CD4-positive, alpha-beta T cell (primary cell): ENCODE measurements at regions not wholly inside any gene's neighbourhood (a gene's known extent, or its start where the extent isn't known, plus 50 kb on each side); places are given as distances from the start of the nearest gene placed in this dataset.

Experiments
- ATAC-seq: fragments of 200-7000 bp; cut with Tn5 transposase; one replicate; pipeline ENCODE4 v1.10.0; 2022; ENCODE audit warnings: mild to moderate bottlenecking; ENCODE audit not compliant: poor library complexity
- CTCF ChIA-PET: fragments of 350-600 bp; sonication (Branson Sonifier 250); formaldehyde crosslinking; loops from one replicate; lab custom pipeline; 2021; ENCODE audit warnings: antibody characterized with exemption, inconsistent platforms; lab: Charles Lee
- POLR2A ChIA-PET: fragments of 350-600 bp; sonication (Branson Sonifier 250); formaldehyde crosslinking; loops from one replicate; lab custom pipeline; 2021; ENCODE audit warnings: antibody characterized with exemption, inconsistent platforms; lab: Charles Lee
- DNase-seq, 14 experiments: peaks; one replicate each; pipeline ENCODE4 v3.0.0-alpha.2; 2013 to 2020; ENCODE audit warnings: mixed read lengths in 2 of 14
- H3K27ac ChIP-seq, 2 donors: one replicate each; pipeline versions ENCODE4 v1.5.1 to v1.7.0; 2013; ENCODE audit warnings: low read length in 2 of 2, low read depth in 1 of 2, mild to moderate bottlenecking in 1 of 2
- H3K27me3 ChIP-seq, 2 experiments: 1 replicate in 1 of 2; 2 replicates in 1 of 2; pipeline versions ENCODE4 v1.6.1 to v1.7.0; 2013; ENCODE audit warnings: low read length in 2 of 2, control low read depth in 1 of 2, mild to moderate bottlenecking in 1 of 2, moderate library complexity in 1 of 2; ENCODE audit not compliant: insufficient read depth in 2 of 2, control insufficient read depth in 1 of 2
- H3K36me3 ChIP-seq: one replicate; pipeline ENCODE4 v1.6.1; 2013; ENCODE audit warnings: low read length, control low read depth; ENCODE audit not compliant: insufficient read depth
- H3K4me1 ChIP-seq: one replicate; pipeline ENCODE4 v1.6.1; 2013; ENCODE audit warnings: low read length, control low read depth; ENCODE audit not compliant: insufficient read depth
- H3K4me3 ChIP-seq: one replicate; pipeline ENCODE4 v1.5.1; 2013; ENCODE audit warnings: mild to moderate bottlenecking, low read length, moderate library complexity
- H3K9me3 ChIP-seq, 2 experiments: 1 replicate in 1 of 2; 2 replicates in 1 of 2; pipeline versions ENCODE4 v1.6.1 to v1.7.0; 2013; ENCODE audit warnings: low read length in 2 of 2, mild to moderate bottlenecking in 2 of 2, control low read depth in 1 of 2, moderate library complexity in 1 of 2; ENCODE audit not compliant: control insufficient read depth in 1 of 2, insufficient read depth in 1 of 2
- H3K27ac Mint-ChIP-seq: one replicate; pipeline ENCODE4 v1.8.0; 2020; ENCODE audit warnings: mixed read lengths
- H3K27me3 Mint-ChIP-seq: one replicate; pipeline ENCODE4 v1.8.0; 2021; ENCODE audit warnings: mixed read lengths
- H3K36me3 Mint-ChIP-seq: one replicate; pipeline ENCODE4 v1.8.0; 2021; ENCODE audit warnings: low read depth, mixed read lengths
- H3K4me1 Mint-ChIP-seq: one replicate; pipeline ENCODE4 v1.8.0; 2021; ENCODE audit warnings: low read depth, mixed read lengths
- H3K4me3 Mint-ChIP-seq: one replicate; pipeline ENCODE4 v1.8.0; 2020; ENCODE audit warnings: mild to moderate bottlenecking, mixed read lengths
- H3K9me3 Mint-ChIP-seq: one replicate; pipeline ENCODE4 v1.8.0; 2020; ENCODE audit warnings: mixed read lengths
- intact Hi-C, 2 experiments: fragments of 100-400 bp; cut with DNase I in 1 of 2; cut with micrococcal nuclease in 1 of 2; formaldehyde crosslinking; loops; one replicate each; pipeline versions ENCODE4 v1.15.1 to v1.9.0; 2023 to 2025; cut with DNase I, micrococcal nuclease
- TF ChIP-seq, protein P1 (sequence below): fragments of 200-600 bp; IDR thresholded peaks from one replicate; pipeline ENCODE4 v1.8.0; 2022; ENCODE audit warnings: antibody characterized with exemption, mild to moderate bottlenecking

DNA sequence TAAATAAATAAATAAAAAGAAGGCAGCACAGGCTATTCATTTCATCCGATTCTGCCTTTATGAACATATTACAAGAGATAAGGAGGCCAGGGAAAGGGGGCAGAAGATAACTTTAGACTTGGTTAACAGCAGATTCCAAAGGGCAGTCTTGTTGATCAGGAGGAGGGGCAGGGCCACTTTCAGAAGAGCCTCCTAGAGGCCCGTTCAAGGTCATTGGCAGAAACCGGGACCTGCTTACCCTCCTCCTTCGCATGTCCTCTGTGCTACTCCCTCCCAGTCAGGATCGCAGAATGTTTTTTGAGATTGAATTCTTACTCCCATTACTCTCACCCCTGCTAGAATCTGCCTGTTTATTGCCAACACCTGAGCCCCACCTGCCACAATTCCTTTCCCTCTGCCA, 217.0 kb upstream of the IPO5 start:
- no peaks in the 10 kb centered on the region for H3K36me3 ChIP-seq
- POLR2A ChIA-PET, result no interaction called here
- Mint-ChIP-seq H3K4me1 (no peaks in the 10 kb centered on the region), H3K27me3 (peaks cover 7% of the 10 kb centered on the region), H3K4me3 (no peak overlapping the region), H3K27ac (no peak overlapping the region), H3K36me3 (no peaks in the 10 kb centered on the region), H3K9me3 (no peaks in the 10 kb centered on the region)
- H3K4me1 ChIP-seq, result no peaks in the 10 kb centered on the region
- DNase-seq (no peak), ATAC-seq (no peak)
- H3K27ac ChIP-seq, result no peak overlapping the region
- TF ChIP-seq, protein P1, sequence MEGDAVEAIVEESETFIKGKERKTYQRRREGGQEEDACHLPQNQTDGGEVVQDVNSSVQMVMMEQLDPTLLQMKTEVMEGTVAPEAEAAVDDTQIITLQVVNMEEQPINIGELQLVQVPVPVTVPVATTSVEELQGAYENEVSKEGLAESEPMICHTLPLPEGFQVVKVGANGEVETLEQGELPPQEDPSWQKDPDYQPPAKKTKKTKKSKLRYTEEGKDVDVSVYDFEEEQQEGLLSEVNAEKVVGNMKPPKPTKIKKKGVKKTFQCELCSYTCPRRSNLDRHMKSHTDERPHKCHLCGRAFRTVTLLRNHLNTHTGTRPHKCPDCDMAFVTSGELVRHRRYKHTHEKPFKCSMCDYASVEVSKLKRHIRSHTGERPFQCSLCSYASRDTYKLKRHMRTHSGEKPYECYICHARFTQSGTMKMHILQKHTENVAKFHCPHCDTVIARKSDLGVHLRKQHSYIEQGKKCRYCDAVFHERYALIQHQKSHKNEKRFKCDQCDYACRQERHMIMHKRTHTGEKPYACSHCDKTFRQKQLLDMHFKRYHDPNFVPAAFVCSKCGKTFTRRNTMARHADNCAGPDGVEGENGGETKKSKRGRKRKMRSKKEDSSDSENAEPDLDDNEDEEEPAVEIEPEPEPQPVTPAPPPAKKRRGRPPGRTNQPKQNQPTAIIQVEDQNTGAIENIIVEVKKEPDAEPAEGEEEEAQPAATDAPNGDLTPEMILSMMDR, result no peak
- intact Hi-C loops, result no loop called here
- CTCF ChIA-PET, result no interaction called here
- H3K9me3 ChIP-seq, result no peaks in the 10 kb centered on the region
- H3K4me3 ChIP-seq, result no peak overlapping the region
- H3K27me3 ChIP-seq, result no peaks in the 10 kb centered on the region

DNA sequence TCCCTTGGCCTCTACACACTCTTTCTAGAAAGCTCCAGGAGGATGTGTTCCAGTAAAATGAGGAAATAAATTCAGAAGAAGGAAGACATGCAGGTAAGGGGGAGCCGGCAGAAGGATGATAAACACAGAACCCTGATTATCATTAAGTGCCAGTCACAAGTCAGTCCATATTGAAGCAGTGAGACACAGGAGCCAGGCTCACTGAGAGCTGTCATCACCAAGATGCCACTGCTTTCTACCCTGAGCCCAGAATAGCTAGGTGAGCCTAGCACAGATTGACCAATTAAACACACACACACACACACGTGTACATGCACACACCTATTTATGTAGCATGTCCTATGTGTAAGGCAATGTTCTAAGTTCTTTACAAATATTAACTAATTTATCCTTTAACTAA, 211.4 kb upstream of the IPO5 start:
- no peak overlapping the region for H3K27ac ChIP-seq
- H3K36me3 ChIP-seq, result no peaks in the 10 kb centered on the region
- no peak for ATAC-seq
- no peak overlapping the region for H3K27ac Mint-ChIP-seq
- intact Hi-C loops, result no loop called here
- no peaks in the 10 kb centered on the region for H3K36me3 Mint-ChIP-seq
- TF ChIP-seq, protein P1, result no peak
- H3K27me3 Mint-ChIP-seq, result peaks cover 2% of the 10 kb centered on the region
- no peak for DNase-seq
- H3K9me3 ChIP-seq, result no peaks in the 10 kb centered on the region
- ChIA-PET POLR2A (no interaction called here), CTCF (no interaction called here)
- no peaks in the 10 kb centered on the region for H3K27me3 ChIP-seq
- H3K9me3 Mint-ChIP-seq, result no peaks in the 10 kb centered on the region
- no peaks in the 10 kb centered on the region for H3K4me1 Mint-ChIP-seq
- H3K4me1 ChIP-seq, result no peaks in the 10 kb centered on the region
- H3K4me3 Mint-ChIP-seq, result no peak overlapping the region
- no peak overlapping the region for H3K4me3 ChIP-seq

DNA sequence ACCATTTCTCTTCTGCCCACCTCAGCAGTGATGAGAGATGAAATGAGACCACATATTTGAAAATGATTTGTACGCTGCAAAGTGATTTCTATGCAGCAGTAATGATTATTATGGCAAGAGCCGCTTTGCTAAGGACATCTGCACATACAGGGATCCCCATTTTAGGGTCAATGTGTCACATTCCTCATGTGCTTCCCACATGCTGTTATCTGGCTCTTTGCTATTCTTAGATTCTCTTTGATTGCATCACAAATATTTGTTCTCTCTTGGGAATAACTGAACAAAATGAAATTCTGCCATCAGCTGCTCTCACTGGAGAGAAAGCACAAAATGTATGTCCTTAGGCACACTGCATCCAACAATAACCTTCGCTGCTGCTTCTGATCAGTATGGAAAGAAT, 209.5 kb upstream of the IPO5 start:
- H3K9me3 ChIP-seq, result no peaks in the 10 kb centered on the region
- ChIA-PET POLR2A (no interaction called here), CTCF (no interaction called here)
- H3K27ac ChIP-seq, result no peak overlapping the region
- no peaks in the 10 kb centered on the region for H3K36me3 ChIP-seq
- Mint-ChIP-seq H3K36me3 (no peaks in the 10 kb centered on the region), H3K4me3 (no peak overlapping the region), H3K27ac (no peak overlapping the region), H3K27me3 (no peaks in the 10 kb centered on the region), H3K9me3 (no peaks in the 10 kb centered on the region), H3K4me1 (no peaks in the 10 kb centered on the region)
- TF ChIP-seq, protein P1, result no peak
- DNase-seq (no peak), ATAC-seq (no peak)
- no peaks in the 10 kb centered on the region for H3K4me1 ChIP-seq
- intact Hi-C loops, result no loop called here
- no peaks in the 10 kb centered on the region for H3K27me3 ChIP-seq
- H3K4me3 ChIP-seq, result no peak overlapping the region
